A673 (cell line): ENCODE measurements at regions not wholly inside any gene's neighbourhood (a gene's known extent, or its start where the extent isn't known, plus 50 kb on each side); places are given as distances from the start of the nearest gene placed in this dataset.
"Not testable (repeated sequence)": the region's sequence is repeated elsewhere in the genome, so short reads cannot be mapped to it uniquely, and the experiment has no call there.

ENCODE experiments used
- CTCF ChIP-seq: fragments of 300-800, 200-600 bp; sonication (generic); conservative IDR thresholded peaks from 2 replicates; pipeline ENCODE4 v1.5.1; 2017; ENCODE audit warnings: low read depth, mild to moderate bottlenecking, antibody characterized with exemption, low read length, moderate library complexity, mixed read lengths
- EZH2 ChIP-seq: fragments of 200-600 bp; sonication (generic); IDR thresholded peaks from 2 replicates; pipeline ENCODE4 v1.6.1; 2017; ENCODE audit warnings: borderline replicate concordance, low read depth, mild to moderate bottlenecking, mixed read lengths, antibody characterized with exemption, low read length; ENCODE audit not compliant: poor library complexity, severe bottlenecking

DNA sequence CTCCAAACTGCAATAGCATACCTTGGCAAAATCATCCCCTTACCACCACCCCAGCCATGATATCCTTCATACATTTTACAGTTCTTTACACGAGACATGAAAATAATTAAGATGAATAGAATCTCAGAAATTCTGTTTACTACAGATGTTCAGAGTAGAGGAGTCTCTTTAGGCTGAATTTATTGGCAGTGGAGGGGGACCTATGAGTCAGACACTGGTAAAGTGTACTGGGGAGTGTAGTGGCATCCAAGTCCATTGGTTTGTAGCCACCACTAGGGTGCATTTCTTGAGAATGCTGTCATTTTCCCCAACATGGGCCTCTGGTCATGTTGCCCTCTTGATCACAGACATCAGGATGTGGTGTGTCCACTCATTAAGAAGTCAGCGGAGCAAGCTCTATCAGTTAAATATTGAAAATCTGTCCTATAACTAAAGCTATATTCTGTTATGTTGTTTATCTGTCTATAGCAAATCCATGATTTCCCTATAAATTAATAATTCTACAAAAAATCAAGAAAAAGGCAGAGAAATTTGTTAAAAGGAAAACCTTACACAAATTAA, 672.2 kb downstream of the PRIM2 start:
- TF ChIP-seq CTCF, EZH2: not testable (repeated sequence)
